ENCODE measurements at regions not wholly inside any gene's neighbourhood (a gene's known extent, or its start where the extent isn't known, plus 50 kb on each side); places are given as distances from the start of the nearest gene placed in this dataset.

DNA sequence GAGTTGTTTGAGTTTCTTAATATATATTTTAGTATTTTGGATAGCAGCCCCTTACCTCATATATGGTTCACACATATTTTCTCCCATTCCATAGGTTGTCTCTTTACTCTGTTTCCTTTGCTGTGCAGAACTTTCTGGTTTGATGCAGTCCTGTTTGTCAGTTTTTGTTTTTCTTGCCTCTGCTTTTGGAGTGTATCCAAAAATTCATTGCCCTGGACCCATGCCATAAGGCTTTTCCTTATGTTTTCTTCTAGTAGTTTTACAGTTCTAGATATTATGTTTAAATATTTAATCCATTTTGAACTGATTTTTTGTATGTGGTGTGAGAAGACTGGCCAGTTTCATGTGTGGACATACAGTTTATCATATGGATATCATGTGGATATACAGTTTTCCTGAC is 58.5 kb upstream of the NUDT6 start:
- TF ChIP-seq, protein P1, sequence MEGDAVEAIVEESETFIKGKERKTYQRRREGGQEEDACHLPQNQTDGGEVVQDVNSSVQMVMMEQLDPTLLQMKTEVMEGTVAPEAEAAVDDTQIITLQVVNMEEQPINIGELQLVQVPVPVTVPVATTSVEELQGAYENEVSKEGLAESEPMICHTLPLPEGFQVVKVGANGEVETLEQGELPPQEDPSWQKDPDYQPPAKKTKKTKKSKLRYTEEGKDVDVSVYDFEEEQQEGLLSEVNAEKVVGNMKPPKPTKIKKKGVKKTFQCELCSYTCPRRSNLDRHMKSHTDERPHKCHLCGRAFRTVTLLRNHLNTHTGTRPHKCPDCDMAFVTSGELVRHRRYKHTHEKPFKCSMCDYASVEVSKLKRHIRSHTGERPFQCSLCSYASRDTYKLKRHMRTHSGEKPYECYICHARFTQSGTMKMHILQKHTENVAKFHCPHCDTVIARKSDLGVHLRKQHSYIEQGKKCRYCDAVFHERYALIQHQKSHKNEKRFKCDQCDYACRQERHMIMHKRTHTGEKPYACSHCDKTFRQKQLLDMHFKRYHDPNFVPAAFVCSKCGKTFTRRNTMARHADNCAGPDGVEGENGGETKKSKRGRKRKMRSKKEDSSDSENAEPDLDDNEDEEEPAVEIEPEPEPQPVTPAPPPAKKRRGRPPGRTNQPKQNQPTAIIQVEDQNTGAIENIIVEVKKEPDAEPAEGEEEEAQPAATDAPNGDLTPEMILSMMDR (IDR thresholded peaks at IDR 0.05 in 4 of 5, conservative IDR thresholded peaks at IDR 0.05 in 1 of 5) = no peak
- no peak for TF ChIP-seq POLR2A (IDR thresholded peaks at IDR 0.05)
- Histone ChIP-seq H3K4me3 (no peak overlapping the region), H3K9me3 (no peaks in the 10 kb centered on the region), H3K36me3 (peaks cover 0 to 24% of the 10 kb centered on the region in 2 donors), H3K27ac (no peak overlapping the region), H3K4me1 (no peaks in the 10 kb centered on the region), H3K27me3 (no peaks in the 10 kb centered on the region)
- intact Hi-C loops (cut with DNase I; ENCODE audit: low total_unique reads) = no loop called here
- ATAC-seq (no peak), DNase-seq (no peak)
- in situ Hi-C loops (cut with MboI; ENCODE audit: low sequenced_read_pairs in 4 of 4) = no loop called here

DNA sequence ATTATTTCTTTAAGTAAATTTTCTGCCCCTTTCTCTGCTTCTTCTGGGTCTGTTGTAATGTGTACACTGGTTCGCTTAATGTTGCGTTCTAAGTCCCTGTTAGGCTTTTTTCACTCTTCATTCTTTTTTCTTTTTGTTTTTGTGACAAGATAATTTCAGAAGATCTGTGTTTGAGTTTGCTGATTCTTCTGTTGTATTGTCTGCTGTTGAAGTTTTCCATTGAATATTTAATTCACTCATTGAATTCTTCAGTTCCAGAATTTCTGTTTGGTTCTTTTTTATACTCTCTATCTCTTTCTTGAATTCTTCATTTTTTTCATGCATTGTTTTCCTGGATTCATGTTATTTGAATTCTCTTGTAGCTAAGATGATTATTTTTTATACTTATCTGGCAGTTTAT is 66.3 kb upstream of the NUDT6 start:
- H3K27me3 ChIP-seq = no peaks in the 10 kb centered on the region
- ATAC-seq = no peak
- peaks cover 0 to 5% (median 0%) of the 10 kb centered on the region in 3 donors for H3K9me3 ChIP-seq
- no peak overlapping the region for H3K4me3 ChIP-seq
- in situ Hi-C loops (cut with MboI; ENCODE audit: low sequenced_read_pairs in 4 of 4) = no loop called here
- H3K36me3 ChIP-seq = peaks cover 0 to 12% of the 10 kb centered on the region in 2 donors
- no peak overlapping the region for H3K27ac ChIP-seq
- no peak for DNase-seq
- intact Hi-C loops (cut with DNase I; ENCODE audit: low total_unique reads) = no loop called here
- no peak for TF ChIP-seq POLR2A (IDR thresholded peaks at IDR 0.05)
- TF ChIP-seq, protein P1 (IDR thresholded peaks at IDR 0.05 in 4 of 5, conservative IDR thresholded peaks at IDR 0.05 in 1 of 5) = no peak
- H3K4me1 ChIP-seq = peaks cover 0 to 4% of the 10 kb centered on the region in 2 donors

DNA sequence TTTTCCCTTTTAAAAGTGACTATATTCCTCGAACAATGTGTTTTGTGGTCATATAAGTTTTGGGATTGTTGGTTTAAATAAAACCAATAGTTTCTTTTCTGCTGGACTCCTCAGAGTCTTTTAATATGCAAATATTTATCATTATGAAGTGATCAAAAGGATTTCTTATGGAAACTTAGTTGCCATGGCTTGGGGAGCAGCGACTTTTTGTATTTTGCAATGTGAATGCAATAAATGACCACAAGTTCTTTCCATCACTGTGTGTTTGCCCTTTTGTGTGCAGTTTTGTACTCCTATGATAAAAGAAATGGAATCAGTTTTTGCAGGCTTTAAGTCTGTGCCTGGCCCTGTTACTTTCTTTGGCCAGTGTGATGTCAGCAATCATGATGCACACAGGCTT is 68.5 kb upstream of the NUDT6 start:
- no peaks in the 10 kb centered on the region for H3K27me3 ChIP-seq
- H3K4me1 ChIP-seq = peaks cover 0 to 4% of the 10 kb centered on the region in 2 donors
- no peak for DNase-seq
- H3K4me3 ChIP-seq = no peak overlapping the region
- H3K9me3 ChIP-seq = peaks cover 0 to 5% (median 0%) of the 10 kb centered on the region in 3 donors
- in situ Hi-C loops (cut with MboI; ENCODE audit: low sequenced_read_pairs in 4 of 4) (no loop called here), intact Hi-C loops (cut with DNase I; ENCODE audit: low total_unique reads) (no loop called here)
- H3K36me3 ChIP-seq = peaks cover 0 to 6% of the 10 kb centered on the region in 2 donors
- no peak for ATAC-seq
- H3K27ac ChIP-seq = no peak overlapping the region
- TF ChIP-seq, protein P1 (IDR thresholded peaks at IDR 0.05 in 4 of 5, conservative IDR thresholded peaks at IDR 0.05 in 1 of 5) = no peak
- no peak for TF ChIP-seq POLR2A (IDR thresholded peaks at IDR 0.05)

DNA sequence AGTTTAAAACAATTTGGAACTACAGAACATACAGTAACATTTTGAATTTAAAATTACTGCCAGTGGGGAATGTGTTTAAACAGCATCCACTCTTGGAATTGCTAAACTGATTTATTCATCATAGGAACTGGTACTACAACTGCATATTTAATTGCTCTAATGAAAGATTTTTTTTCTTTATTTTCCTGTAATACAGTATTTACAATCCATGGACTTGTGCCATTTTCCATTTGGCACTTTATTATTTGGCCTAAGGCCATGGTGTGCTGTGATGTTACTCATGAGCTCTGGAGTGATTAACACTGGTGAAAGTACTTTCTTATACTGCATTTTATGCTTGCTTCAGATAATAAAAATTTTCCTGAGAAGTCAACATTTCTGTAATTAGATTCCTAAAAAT is 69.7 kb upstream of the NUDT6 start:
- H3K27me3 ChIP-seq = no peaks in the 10 kb centered on the region
- peaks cover 0 to 5% (median 0%) of the 10 kb centered on the region in 3 donors for H3K9me3 ChIP-seq
- in situ Hi-C loops (cut with MboI; ENCODE audit: low sequenced_read_pairs in 4 of 4) = no loop called here
- no peak overlapping the region for H3K27ac ChIP-seq
- ATAC-seq = no peak
- no peak for TF ChIP-seq POLR2A (IDR thresholded peaks at IDR 0.05)
- TF ChIP-seq, protein P1 (IDR thresholded peaks at IDR 0.05 in 4 of 5, conservative IDR thresholded peaks at IDR 0.05 in 1 of 5) = no peak
- H3K4me1 ChIP-seq = peaks cover 0 to 4% of the 10 kb centered on the region in 2 donors
- peaks cover 0 to 2% of the 10 kb centered on the region in 2 donors for H3K36me3 ChIP-seq
- no peak overlapping the region for H3K4me3 ChIP-seq
- no peak for DNase-seq
- intact Hi-C loops (cut with DNase I; ENCODE audit: low total_unique reads) = no loop called here

GRCh38 chr4:122992641-122993040 is 70.2 kb upstream of the NUDT6 start:
- intact Hi-C loops (cut with DNase I; ENCODE audit: low total_unique reads) = no loop called here
- TF ChIP-seq POLR2A (IDR thresholded peaks at IDR 0.05) = no peak
- TF ChIP-seq, protein P1 (IDR thresholded peaks at IDR 0.05 in 4 of 5, conservative IDR thresholded peaks at IDR 0.05 in 1 of 5) = no peak
- DNase-seq (no peak), ATAC-seq (no peak)
- H3K27ac ChIP-seq = no peak overlapping the region
- in situ Hi-C loops (cut with MboI; ENCODE audit: low sequenced_read_pairs in 4 of 4) = no loop called here
- H3K36me3 ChIP-seq = no peaks in the 10 kb centered on the region
- H3K4me1 ChIP-seq = peaks cover 0 to 4% of the 10 kb centered on the region in 2 donors
- no peak overlapping the region for H3K4me3 ChIP-seq
- no peaks in the 10 kb centered on the region for H3K27me3 ChIP-seq
- peaks cover 0 to 5% (median 0%) of the 10 kb centered on the region in 3 donors for H3K9me3 ChIP-seq

Measured in gastrocnemius medialis (tissue), 4 donors.